ENCODE measurements at regions not wholly inside any gene's neighbourhood (a gene's known extent, or its start where the extent isn't known, plus 50 kb on each side); places are given as distances from the start of the nearest gene placed in this dataset.

GRCh38 chr9:84573083-84573482 is 96.4 kb upstream of the NTRK2 start:
- ATAC-seq (ENCODE audit: low FRiP score): no peak
- no peak for TF ChIP-seq CTCF (IDR thresholded peaks at IDR 0.05)

GRCh38 chr9:84575705-84576104 is 93.8 kb upstream of the NTRK2 start:
- ATAC-seq (ENCODE audit: low FRiP score) (no peak), DNase-seq (ENCODE audit: low spot score) (no peak)
- TF ChIP-seq CTCF (IDR thresholded peaks at IDR 0.05): no peak

More at GRCh38 chr9:84573083-84573482, 96.4 kb upstream of the NTRK2 start:
- DNase-seq (ENCODE audit: low spot score): no peak

- TF ChIP-seq CTCF (IDR thresholded peaks at IDR 0.05): no peak
- ATAC-seq (ENCODE audit: low FRiP score): no peak
- DNase-seq (ENCODE audit: low spot score): no peak
Measured at GRCh38 chr9:84583866-84584265, 85.7 kb upstream of the NTRK2 start.

GRCh38 chr9:84586662-84587061 is 82.9 kb upstream of the NTRK2 start:
- DNase-seq (ENCODE audit: low spot score) (no peak), ATAC-seq (ENCODE audit: low FRiP score) (no peak)
- TF ChIP-seq CTCF (IDR thresholded peaks at IDR 0.05): no peak

GRCh38 chr9:84587153-84587552 is 82.4 kb upstream of the NTRK2 start:
- ATAC-seq (ENCODE audit: low FRiP score) (no peak), DNase-seq (ENCODE audit: low spot score) (no peak)
- TF ChIP-seq CTCF (IDR thresholded peaks at IDR 0.05): no peak

GRCh38 chr9:84589542-84589941 is 80.0 kb upstream of the NTRK2 start:
- ATAC-seq (ENCODE audit: low FRiP score) (no peak), DNase-seq (ENCODE audit: low spot score) (no peak)
- TF ChIP-seq CTCF (IDR thresholded peaks at IDR 0.05): no peak

GRCh38 chr9:84590706-84591105 is 78.8 kb upstream of the NTRK2 start:
- TF ChIP-seq CTCF (IDR thresholded peaks at IDR 0.05): no peak
- no peak for ATAC-seq (ENCODE audit: low FRiP score)

More at GRCh38 chr9:84590706-84591105, 78.8 kb upstream of the NTRK2 start:
- no peak for DNase-seq (ENCODE audit: low spot score)
